HL-60 (cell line): ENCODE measurements at regions not wholly inside any gene's neighbourhood (a gene's known extent, or its start where the extent isn't known, plus 50 kb on each side); places are given as distances from the start of the nearest gene placed in this dataset.

Experiments used
- DNase-seq, 2 experiments: peaks; one replicate each; pipeline ENCODE4 v3.0.0-alpha.2; 2010 to 2020; ENCODE audit warnings: low read depth in 1 of 2, low spot score in 1 of 2
- H3K27ac ChIP-seq: fragments of 250-450 bp; sonication (Bioruptor Pico); replicated peaks from 2 replicates; pipeline ENCODE4 v1.5.1; 2020; ENCODE audit warnings: mild to moderate bottlenecking, moderate library complexity
- H3K27me3 ChIP-seq: fragments of 250-450 bp; sonication (Bioruptor Pico); 2 replicates; pipeline ENCODE4 v1.5.1; 2021; ENCODE audit warnings: mild to moderate bottlenecking, moderate library complexity; ENCODE audit not compliant: insufficient read depth, poor library complexity, severe bottlenecking
- H3K4me3 ChIP-seq: replicated peaks from 2 replicates; pipeline ENCODE4 v1.5.1; 2011; ENCODE audit warnings: mild to moderate bottlenecking, control low read depth, low read length; ENCODE audit not compliant: insufficient read depth
- CTCF ChIP-seq: IDR thresholded peaks from one replicate; pipeline ENCODE4 v1.5.1; 2011; ENCODE audit warnings: low read length, control low read depth, inconsistent platforms; ENCODE audit not compliant: insufficient read depth
- GABPA ChIP-seq: IDR thresholded peaks from 2 replicates; pipeline ENCODE4 v1.6.1; 2012; ENCODE audit warnings: low read depth
- POLR2AphosphoS5 ChIP-seq: IDR thresholded peaks from 2 replicates; pipeline ENCODE4 v1.6.1; 2012; ENCODE audit warnings: low read depth
- REST ChIP-seq: IDR thresholded peaks from 2 replicates; pipeline ENCODE4 v1.6.1; 2012; ENCODE audit warnings: low read depth; ENCODE audit not compliant: insufficient replicate concordance
- SPI1 ChIP-seq: IDR thresholded peaks from 2 replicates; pipeline ENCODE4 v1.6.1; 2012; ENCODE audit warnings: low read depth, mild to moderate bottlenecking, borderline replicate concordance

- Histone ChIP-seq H3K27ac (no peak overlapping the region), H3K27me3 (no peaks in the 10 kb centered on the region), H3K4me3 (no peak overlapping the region)
- TF ChIP-seq CTCF (no peak), REST (no peak)
- no peak for DNase-seq
These were observed 282.3 kb downstream of the SEMA3D start for GRCh38 chr7:84904561-84904960.

- H3K4me3 ChIP-seq: no peak overlapping the region
- H3K27ac ChIP-seq: no peak overlapping the region
- TF ChIP-seq REST (no peak), CTCF (no peak)
- H3K27me3 ChIP-seq: no peaks in the 10 kb centered on the region
- no peak for DNase-seq
These were observed 285.5 kb downstream of the SEMA3D start for GRCh38 chr7:84901366-84901765.

GRCh38 chr7:84900215-84900614 lies 286.6 kb downstream of the SEMA3D start:
- Histone ChIP-seq H3K27ac (no peak overlapping the region), H3K27me3 (no peaks in the 10 kb centered on the region), H3K4me3 (no peak overlapping the region)
- DNase-seq: no peak
- no peak for TF ChIP-seq GABPA
- TF ChIP-seq CTCF: no peak
- TF ChIP-seq POLR2AphosphoS5: no peak
- TF ChIP-seq SPI1: no peak
- TF ChIP-seq REST: no peak
